GM12872 (cell line): ENCODE measurements at regions not wholly inside any gene's neighbourhood (a gene's known extent, or its start where the extent isn't known, plus 50 kb on each side); places are given as distances from the start of the nearest gene placed in this dataset.
A peak's percentile ranks its signal among the peaks of the same experiment; 100 is the strongest.

Source experiments
- TF ChIP-seq, protein P1 (sequence below): IDR thresholded peaks from 3 replicates; pipeline ENCODE4 v1.5.1; 2011; ENCODE audit warnings: low read depth, mild to moderate bottlenecking, low read length, moderate library complexity; ENCODE audit not compliant: insufficient read depth

DNA sequence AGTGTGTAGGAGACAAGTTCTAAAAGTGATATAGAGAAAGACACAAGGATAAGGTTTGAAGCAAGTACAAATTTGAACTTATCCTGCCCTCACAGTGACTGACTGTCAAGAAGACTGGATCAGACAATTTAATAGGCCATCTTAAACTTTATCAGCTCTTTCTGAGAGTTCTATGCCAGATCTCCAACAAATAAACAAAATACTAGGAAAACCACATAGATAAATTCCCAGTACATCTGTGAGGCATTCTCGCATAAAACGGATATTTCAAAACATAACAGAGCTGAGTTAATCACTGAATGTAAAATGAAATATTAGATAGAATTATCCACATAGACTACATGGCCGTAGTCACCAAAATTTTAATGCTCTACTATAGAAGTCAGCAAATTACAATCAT lies 120.9 kb upstream of the LUZP2 start:
- TF ChIP-seq, protein P1, sequence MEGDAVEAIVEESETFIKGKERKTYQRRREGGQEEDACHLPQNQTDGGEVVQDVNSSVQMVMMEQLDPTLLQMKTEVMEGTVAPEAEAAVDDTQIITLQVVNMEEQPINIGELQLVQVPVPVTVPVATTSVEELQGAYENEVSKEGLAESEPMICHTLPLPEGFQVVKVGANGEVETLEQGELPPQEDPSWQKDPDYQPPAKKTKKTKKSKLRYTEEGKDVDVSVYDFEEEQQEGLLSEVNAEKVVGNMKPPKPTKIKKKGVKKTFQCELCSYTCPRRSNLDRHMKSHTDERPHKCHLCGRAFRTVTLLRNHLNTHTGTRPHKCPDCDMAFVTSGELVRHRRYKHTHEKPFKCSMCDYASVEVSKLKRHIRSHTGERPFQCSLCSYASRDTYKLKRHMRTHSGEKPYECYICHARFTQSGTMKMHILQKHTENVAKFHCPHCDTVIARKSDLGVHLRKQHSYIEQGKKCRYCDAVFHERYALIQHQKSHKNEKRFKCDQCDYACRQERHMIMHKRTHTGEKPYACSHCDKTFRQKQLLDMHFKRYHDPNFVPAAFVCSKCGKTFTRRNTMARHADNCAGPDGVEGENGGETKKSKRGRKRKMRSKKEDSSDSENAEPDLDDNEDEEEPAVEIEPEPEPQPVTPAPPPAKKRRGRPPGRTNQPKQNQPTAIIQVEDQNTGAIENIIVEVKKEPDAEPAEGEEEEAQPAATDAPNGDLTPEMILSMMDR: no peak

DNA sequence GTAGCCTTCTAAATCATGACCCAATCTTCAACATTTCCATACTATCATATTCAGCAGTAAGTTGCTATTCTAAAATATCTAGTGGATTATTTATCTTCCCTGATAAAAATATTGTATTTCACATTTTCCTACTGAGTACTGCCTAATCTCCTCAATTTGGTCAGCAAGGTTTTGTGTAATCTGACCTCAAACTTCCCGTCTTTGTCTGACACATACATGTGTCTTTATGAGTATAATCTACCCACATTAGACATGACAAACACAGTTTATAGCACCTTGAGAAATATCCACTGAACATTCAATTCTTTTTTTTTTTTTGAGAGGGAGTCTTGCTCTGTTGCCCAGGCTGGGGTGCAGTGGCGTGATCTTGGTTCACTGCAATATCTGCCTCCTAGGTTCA lies 113.7 kb upstream of the LUZP2 start:
- TF ChIP-seq, protein P1: no peak

DNA sequence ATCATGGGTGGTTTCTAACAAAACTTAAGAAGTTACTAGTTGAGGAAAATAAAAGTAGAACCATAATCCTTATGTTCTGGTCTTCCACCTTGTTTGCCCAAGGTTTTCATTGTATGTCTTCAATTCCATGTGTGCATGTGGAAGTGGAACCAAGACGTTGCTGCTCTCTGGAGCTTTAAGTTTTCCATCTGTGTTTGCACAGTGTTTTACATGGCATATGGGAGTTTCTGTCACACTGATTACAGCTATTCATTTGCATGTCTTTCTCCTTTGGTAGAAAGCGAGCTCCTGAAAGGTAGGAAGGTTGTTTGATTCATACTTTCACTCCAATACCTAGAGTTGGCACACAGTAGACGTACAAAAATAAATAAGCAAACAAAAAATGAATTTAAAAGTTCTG lies 112.6 kb upstream of the LUZP2 start:
- TF ChIP-seq, protein P1: no peak

DNA sequence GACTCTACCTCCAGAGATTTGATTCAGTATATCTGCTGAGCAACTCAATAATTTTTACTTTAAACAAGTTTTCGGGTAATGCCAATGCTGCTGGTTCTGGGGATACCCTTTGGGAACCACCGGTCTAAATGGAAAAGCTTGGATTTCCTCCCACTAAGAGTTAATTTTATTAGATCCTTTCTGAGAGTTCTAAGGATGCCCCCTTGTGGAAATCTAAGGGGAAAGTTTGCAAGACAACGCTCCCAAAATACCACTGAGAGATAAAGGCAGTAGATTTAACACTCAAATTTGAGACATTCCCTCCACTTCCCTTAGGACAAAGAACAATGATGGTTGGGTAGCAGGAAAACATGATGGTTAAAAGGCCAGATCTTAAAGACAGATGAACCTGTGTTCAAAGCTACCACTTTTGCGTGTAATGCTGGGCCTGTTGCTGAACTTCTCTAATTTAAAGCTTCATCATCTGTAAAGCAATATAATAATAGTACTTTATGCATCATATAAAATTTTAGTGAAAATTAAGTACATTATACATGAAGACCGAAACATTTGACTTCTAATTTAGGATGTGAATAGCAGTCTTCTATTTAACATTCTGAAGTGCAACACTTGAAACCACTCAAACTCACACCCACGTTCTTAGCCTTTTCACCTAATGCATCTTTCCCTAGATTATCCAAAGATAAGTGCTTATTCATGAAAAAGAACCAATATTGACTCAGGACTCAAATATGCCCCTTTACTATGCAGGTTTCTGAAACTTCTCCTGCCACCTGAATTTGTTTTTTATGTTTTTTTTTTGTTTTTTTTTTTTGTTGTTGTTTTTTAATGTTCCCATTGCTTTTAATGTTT lies 110.1 kb upstream of the LUZP2 start:
- TF ChIP-seq, protein P1: 0 out of 3 replicates have a peak, but pooled peaks have one; percentile 13

DNA sequence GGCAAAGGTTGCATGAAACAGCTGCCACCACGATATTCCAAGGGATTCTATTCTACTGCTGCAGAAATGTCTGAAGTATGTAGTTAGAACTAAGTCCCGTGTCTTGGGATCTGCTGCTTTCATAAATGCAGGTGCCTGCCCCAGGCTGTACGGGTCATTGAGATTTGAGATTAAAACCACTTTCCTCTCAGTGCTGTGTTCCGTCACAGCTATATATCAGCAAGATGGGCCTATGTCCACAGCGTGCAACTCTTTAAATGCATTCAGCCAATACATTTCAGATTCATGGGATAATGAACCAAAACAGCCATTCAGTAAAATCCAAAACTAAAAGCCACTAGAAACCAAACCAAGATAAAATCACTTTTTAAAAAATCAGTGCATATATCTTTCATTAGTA lies 107.3 kb upstream of the LUZP2 start:
- TF ChIP-seq, protein P1: no peak

DNA sequence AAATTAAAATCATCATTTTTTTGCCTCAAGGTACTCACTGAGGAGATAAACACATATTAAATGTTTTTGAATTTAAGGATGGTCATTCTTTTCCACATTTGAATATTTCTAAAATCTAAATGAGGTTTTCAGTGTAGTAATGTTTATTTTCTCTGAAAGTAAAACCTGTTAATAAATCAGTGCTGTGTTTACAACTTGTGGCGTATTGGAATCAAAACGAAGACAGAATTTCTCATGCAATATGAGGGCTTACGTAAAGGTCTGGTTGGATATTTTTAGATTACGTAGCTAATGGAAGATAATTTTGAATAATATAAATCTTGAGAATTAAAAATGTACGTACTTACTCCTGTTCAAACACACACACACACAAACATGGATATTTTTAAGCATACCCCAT lies 106.8 kb upstream of the LUZP2 start:
- TF ChIP-seq, protein P1: no peak

DNA sequence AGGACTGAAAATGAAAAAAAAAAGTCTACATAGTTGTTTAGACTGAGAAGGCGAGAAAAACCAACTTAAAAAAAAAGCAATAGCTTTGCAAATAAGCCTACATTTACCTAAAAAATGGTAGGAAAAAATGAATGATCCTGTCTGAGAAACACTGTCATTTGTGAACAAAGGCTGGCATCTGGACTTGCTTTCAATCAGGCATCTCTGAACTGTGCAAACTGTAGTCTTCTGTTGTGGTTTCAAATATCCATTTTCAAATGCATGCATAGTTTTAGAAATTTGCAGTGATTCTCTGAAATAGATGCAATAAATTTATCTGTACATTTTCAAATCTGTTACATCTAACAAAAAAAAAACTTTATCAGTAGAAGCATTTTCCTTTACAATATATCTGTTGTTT lies 106.1 kb upstream of the LUZP2 start:
- TF ChIP-seq, protein P1: no peak

DNA sequence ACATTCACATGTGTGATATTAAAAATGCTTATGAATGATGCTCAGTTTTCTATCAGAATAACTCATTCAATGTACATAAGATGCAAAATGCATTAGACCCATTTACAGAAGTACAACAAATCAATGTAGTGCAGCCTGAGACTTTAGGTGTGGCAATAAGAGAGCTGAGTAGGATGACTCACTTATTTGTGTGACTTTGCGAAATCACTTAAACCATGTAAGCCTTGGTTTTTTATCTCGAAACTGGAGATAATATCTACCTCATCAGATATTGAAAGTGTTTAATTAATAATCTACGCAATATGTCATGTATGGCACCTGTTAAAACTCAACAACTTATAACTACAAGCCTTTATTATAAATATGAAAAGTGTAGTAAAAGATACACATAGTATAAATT lies 105.7 kb upstream of the LUZP2 start:
- TF ChIP-seq, protein P1: no peak
